HG03460 (cell line): ENCODE measurements at regions not wholly inside any gene's neighbourhood (a gene's known extent, or its start where the extent isn't known, plus 50 kb on each side); places are given as distances from the start of the nearest gene placed in this dataset.

Experiments used
- ATAC-seq: cut with Tn5 transposase; IDR thresholded peaks from one replicate; pipeline ENCODE4 v1.9.1; 2021; ENCODE audit not compliant: unreplicated experiment

DNA sequence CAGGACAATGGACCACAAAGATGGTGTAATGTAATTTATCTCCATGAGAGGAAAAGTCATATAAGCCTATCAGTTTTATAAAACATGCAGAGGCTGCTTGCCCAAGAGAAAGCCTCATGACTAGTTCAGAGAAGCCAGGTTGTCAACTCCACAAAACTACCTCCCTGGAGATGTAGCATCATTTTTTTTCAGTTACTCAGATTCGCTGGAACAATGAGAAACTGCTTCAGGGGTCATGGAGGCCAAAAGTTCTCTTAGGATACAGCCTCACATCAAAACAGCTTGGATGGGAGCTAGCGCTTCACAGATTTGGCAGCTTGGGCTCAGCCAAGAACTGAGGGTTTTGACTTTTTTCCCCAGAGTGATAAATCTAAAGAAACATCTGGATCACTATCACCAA is 263.5 kb downstream of the INSIG2 start:
- ATAC-seq = no peak

DNA sequence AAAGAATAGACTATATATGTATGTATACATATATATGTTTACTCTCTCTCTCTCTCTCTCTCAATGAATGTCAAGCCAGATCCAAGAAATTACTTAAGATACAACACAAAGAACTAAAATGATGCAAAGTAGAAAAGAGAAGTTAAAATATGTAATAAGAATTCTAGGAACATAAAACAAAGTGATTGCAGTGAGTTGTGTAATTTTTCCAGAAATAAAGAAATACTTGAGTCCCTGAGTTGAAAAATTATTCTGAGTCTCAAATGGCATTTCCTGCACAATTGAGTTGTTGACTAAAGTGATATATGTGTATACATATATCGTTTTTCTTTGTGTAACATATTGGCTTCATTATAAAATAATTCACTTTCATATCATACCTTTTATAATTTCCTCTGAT is 262.4 kb downstream of the INSIG2 start:
- ATAC-seq = no peak

DNA sequence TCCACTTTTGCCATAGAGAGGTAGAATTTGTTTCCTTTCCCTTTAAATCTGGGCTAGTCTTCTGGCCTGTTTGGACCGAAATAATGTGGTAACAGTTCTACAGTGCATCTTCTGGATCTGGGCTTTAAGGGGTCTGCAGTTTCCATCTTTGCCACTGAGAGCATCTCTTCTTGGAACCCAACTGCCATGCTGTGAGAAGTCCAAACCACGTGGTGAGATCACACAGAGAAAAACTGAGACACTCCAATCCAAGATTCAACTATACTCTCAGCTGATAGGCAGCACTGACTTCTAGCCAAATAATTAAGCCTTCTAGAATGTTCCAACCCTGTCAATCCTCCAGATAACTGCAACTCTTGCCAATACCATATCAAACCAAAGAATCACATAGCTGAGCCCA is 261.1 kb downstream of the INSIG2 start:
- no peak for ATAC-seq

DNA sequence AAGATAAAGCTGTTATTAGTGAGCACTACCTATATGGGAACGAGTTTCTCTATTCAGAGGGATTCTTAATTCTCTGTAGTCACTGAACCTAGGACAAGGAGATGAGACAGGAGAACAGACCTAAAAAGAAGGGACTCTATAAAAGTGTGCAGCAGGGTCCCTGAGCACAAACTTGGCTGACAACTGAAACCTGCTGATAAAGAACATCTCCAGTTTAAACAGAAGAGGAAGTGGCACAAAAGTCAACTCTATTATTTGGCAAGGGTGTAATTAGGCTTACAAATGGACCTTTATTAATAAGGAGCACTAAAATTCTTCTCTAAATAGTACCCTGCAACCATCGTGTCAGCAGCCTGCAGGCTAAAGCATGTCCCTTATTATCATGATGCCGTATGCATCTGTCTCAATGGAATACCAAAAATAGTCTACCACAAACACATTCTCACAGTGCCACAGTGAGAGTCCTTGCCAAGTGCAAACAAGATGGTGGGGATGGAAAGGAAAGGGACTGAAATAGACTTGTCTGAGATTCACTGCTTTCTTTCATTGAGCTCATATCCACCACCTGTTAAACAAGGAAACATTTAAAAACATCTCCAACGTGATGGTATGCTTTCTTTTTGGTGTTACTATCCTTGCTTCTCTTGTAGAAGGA is 260.2 kb downstream of the INSIG2 start:
- ATAC-seq = no peak

DNA sequence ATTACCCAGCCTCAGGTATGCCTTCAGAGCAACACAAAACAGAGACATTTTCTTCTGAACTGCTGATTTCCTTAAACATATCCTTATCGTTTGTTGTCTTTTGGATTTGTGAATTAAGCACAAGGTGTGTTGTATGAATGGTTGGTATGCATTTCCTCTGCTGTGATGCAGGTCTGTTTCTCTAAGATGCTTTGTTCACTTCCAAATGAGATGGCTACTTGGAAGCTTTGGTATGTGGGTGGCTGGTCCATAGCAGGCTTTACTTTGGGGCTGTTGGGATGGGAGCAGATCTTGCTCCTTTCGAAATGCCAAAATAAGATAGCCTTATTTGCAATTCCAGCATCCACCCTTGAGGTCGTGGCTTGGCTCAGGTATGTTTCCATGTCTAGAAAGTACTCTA is 257.2 kb downstream of the INSIG2 start:
- no peak for ATAC-seq

DNA sequence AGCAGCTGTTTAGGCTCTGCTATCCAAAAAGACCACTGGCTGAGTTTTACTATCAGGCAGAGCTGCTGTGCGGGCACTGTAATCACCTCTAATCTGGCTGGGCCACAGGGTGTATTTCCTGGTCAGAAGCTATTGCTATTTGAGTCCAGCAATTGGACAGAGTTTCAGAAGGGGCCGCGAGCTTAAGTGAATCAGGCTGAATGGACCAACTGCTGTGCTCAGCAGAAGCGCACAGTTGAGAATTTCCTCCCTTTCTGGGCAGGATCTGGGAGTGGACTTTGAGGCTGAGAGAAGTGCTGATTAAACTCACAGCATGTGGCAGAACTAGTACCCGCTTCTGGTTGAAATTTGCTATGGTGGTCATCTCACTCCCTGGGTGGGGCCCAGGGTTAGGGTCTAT is 251.8 kb downstream of the INSIG2 start:
- ATAC-seq = no peak

DNA sequence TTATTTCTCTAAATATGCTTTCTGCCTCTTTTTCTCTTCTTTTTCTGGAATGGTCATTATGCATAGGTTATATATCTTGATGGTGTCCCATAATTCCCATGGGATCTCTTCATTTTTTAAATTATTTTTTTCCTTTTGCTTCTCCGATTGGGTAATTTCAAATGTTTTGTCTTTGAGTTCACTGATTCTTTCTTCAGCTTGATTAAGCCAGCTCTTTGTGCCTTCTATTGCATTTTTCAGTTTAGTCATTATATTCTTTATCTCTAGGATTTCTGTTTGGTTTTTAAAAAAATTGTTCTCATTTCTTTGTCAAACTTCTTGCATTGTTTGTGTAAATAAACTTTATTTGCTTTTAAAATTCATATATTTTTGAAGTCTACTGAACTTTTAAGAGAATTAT is 251.1 kb downstream of the INSIG2 start:
- ATAC-seq = no peak

DNA sequence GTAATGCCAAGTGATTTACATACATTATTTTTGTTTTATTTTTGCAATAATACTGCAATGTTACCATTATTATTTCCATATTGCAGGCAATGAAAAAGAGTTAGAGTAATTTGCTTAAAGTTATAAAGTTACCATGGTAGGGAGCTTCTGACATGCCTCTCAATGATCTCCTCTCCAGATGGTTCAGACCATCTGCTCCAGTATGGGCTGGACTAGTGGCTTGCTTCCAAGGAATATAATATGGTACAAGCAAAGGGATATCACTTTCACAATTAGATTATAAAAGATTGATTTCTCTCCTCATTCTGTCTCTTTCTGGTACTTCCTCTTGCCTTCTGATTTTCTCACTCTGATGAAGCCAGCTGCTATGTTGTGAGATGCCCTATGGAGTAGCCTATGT is 245.4 kb downstream of the INSIG2 start:
- ATAC-seq = no peak

DNA sequence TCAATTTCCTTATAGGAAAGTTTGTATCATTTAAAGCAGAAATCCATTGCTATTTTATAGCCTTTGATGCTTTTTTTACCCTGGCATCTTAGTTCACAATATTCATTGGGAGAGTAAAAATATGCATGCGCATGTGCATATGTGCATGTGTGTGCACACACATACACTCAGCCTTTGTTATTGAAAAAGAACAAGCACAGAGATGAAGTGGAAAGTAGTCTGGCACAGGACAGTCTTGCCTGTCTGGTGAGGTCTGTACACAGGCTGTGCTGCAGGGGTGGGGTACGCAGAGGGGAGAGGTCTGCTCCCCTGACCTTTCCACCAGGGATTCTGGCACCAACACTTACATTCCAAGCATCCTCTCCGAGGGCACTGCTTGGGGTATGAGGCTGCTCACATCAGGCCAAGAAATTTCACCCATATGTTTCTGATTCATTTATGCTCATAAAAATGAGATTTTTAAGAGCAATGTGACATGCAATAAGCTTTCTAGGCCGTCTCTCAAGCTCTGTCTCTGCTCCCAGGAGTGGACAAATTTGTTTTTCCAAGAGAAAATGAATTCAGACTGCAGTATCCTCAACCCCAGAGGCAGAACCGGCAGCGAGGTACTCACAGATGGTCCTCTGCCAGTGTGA is 237.2 kb downstream of the INSIG2 start:
- ATAC-seq = no peak

DNA sequence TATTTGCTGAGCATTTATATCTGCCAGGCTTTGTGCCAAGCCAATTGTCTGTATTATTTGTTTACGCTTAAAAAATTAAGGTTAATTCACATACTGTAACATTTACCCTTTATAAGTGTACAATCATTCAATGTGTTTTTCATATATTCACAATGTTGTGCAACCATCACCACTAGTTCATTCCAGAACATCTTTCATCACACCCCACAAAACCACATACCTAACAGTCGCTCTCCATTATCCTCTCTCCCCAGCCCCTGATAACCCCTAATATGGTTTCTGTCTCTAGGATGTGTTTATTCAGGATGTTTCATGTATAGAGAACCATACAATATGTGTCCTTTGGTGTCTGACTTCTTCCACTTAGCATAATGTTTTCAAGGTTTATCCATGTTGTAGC is 234.1 kb downstream of the INSIG2 start:
- ATAC-seq = no peak

DNA sequence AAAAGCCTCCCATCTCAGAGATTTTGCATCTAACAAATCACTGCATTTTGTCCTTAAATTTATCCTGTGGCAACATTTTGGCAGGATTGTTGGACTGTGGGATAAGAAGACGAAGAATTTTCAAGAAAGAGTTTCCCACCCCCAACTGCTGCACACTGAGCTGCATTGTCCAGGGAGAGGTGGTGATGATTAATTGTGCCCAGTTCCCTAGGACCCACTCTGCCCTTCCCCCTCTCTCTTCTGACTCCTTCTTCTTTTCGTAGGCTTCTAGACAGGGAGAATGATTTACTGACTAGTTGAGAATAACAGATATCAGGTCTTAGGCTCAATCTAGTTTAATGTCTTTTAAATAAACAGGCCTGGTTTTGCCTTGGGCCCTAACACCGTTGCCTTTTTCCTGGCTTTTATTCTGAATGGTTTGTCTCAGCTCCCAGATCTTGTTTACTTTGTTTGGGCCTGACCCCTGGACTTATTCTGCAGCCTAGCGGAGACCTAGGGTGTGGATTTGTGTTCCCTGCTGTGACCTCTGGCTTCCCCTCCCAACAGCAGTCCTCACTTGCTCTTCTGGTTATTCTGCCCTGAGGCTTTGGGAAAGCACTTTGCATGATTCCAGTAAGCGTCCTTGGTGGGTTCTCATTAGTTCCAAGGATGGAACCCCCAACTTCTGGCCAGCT is 233.3 kb downstream of the INSIG2 start:
- no peak for ATAC-seq

DNA sequence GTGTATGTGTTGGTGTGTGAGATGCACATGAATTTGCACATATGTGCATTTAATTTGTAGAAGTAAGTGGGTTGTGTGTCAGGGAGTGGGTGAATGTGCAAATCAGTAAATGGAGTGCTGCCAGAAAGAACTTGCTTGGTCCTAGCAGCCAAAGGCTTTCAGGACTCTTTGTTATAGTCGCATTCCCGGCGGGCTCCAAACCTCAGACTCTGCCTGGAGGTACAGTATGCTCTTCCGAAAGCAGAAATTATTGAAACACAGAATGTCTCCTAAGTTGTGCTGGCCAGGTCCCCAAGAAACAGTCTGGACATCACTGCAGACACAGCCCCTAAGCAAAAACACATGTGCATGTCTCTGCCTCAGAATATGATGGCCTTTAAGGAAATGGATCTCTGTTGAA is 232.4 kb downstream of the INSIG2 start:
- ATAC-seq = no peak

DNA sequence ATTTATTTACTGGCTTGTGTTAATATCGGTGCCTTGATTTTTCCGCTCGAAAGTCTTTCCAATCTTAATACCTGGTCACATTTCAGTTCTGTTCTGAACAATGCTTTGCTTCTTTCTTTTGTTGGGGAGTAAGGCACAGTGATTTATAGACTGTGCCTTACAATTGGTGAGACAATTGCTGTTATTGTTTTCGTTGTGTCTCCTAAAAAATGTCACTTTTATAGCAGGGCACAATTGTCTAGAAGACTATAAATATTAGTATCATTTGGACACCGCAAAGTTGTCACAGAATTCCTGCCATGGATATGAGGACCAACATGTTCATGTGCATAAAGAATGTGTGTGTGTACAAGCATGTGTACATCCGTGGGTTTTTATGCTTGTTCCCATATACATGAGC is 231.9 kb downstream of the INSIG2 start:
- ATAC-seq = no peak

DNA sequence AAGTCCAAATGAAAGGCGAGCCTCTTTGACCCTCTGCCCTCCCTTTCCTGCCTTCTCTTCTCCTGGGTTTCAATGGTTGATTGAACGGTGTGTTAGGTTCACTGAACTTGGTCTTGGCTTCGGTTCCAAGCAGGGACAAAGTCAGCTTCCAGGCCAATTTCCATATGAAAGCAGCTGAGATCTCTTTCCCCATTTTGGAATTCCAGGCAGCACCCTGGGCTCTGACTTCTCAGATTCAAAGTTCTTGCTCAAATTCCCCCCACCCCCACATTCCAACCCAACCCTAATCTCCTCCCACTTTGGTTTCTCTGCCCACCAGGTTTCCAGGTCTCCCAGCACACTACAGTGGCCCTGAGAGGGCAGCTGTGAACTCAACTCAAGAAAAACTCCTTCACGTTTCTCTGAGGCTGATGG is 231.0 kb downstream of the INSIG2 start:
- ATAC-seq = no peak

DNA sequence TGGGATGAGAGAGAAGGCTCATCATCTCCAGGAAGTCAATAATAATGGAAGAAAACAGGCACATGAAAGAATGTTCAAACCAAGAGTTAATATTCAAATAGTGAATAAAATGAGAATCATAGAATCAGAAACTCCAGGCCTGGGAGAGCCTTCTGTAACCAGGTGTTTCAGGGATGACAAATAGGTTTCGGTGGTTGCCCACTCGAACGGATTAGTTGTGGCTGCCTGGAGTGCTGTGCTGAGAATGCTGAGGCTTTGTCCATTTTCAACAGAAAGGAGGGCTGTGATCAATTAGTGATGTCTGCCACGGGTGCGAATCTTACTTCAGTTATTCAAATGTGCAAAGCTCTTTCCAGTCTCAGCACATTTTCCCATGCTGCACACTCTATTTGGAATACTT is 227.3 kb downstream of the INSIG2 start:
- no peak for ATAC-seq

DNA sequence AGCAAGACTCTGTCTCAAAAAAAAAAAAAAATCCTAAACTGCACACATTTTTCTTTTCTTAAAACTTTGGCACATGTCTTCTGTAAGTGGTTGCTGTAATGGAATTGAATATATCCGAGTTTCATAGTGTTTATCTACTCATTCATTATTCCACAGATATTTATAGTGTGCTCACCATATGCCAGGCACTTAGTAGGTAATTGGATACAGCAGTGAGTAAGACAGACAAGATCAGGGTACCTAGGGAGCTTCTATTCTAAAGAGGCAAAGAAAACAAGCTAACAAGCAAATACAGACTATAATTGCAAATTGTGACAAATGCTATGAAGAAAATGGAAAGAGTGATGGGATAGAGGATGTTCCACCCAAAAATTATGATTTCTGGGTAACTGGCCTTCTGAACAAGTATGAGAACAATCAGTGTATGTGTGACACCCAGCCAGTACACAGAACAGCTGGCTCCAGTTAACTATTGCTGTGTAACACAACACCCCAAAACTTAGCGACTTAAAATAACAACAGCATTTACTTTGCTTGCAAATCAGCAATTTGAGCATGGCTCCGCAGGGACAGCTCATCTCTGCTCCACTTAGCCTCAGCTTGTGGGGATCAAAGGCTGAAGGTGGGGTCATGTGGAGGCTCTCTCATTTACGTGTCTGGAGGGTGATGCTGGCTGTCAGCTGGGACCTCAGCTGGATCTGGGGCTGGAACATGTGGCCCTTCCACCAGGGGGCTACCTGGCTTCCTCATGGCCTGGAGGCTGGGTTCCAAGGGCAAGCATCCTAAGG is 224.9 kb downstream of the INSIG2 start:
- no peak for ATAC-seq

DNA sequence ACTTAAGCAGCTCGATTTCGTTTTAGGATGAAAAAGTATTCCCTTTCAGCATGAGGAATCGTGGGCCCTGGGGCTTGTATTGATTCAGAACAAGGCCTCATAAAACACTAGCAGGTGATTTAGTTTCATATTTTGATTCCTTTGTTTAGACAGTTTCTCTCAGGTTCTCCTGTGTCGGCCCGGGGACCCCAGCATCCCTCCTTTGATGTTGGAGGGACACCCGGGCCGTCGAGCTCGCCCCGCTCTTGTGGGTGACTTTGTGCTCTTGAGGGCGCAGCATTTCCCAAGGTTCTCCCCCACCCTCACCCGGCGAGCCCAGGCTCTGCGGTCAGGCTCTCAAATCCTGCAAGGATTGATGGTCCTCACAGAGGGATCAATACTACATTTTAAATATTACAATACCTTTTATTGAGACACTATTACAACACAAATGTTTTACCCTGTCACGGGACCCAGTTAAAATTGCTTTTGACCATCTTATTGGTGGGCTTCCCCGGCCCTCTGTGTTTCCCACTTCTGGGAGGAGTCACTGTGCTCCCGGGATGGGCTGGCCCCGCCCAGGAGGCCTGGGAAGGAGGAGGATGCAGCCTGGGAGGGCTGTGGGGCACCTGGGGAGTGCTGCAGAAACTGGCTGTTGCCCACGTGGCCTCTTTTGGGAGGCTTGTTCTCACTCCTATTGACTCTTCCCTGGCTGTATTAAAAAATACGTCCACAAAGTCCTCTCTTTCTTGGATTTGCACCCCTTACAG is 222.6 kb downstream of the INSIG2 start:
- ATAC-seq = no peak

DNA sequence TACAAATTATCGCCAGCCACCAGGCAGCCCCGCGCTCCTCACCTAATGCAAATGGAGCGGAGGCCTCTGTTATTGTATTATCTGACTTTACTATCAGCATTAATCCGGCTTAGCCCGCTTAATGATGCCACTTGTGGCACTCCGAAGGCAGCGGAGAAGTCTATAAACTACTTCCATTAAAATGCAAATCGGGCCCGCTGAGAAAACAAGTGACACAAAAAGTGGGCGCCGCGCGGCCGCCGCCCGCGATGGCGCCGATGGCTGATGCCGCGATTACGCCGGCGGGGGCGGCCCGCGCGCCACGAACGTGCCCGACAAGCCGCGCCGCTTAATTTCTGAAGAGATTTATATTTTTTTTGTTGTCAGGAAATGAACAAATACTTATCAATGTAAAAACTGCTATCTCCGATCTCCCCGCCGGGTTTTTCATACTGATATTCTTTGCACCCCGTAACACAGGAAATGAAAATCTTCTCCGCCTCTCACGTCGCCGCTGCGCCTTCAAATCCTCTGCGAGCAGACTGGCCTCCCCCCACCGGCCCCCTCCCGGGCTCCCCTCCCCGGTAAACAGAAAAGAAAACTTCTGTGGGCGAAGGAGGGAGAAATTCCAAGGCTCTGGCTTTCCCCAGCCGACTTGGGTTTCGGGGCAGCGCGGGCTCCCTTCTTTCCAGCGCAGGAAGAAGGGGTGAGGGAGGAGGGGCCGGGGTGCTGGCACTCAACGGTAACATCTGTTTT is 221.8 kb downstream of the INSIG2 start:
- peak; percentile 69 for ATAC-seq

DNA sequence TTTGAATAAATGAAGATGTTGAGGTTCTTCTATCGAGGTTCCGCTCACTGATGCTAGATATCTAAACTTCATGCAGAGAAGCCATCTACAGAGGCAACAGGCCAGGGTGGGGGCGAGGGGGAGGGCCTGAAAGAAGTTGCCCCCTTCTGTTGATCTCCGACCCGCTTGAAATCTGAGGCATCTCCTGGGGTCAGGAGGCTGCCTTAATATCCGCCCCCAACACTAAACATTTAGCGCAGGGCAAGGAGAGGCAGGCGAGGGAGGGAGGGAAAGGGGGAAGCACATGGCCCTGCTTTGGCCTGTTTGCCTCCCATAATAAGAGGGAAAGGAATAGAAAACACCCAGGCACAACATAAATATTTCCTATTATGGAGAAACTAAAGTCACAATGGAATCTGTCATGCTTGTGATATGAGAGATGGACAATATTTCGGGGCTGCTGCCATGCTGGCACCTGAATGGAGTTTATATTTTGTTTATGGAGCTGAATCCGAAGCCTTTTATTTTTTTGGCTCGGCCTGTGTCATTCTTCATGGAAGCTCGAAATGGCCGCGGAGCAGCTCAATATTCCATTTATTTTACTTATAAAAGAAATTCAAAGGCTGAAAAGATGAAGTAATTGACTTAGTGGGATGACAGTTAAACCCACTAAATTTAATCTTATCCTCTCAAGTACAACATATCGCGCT is 221.1 kb downstream of the INSIG2 start:
- no peak for ATAC-seq

DNA sequence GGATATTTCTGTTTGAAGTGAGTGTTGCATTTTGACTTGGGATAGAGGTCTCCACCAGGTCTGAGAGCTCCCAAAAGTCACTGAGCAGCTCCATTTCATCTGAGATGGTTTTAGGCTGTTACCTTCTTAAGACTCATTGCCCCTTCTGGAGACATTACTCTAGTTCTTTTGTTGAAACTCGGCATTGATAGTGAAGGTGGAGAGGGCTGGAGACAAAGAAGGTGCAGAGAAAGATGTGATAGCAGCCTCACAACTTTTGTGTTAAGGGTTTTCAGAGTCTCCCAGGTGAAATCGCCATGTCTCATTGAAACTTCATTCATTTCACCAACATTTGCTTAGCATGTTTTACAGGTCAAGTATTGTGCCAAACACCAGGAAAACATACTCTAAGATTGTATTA is 219.6 kb downstream of the INSIG2 start:
- ATAC-seq = no peak
